GM18507 (cell line): ENCODE measurements at regions not wholly inside any gene's neighbourhood (a gene's known extent, or its start where the extent isn't known, plus 50 kb on each side); places are given as distances from the start of the nearest gene placed in this dataset.
"Not testable (repeated sequence)": the region's sequence is repeated elsewhere in the genome, so short reads cannot be mapped to it uniquely, and the experiment has no call there.

ENCODE experiments used
- DNase-seq: peaks from one replicate; pipeline ENCODE4 v3.0.0; 2011; ENCODE audit warnings: low read depth; ENCODE audit not compliant: insufficient read length; ENCODE audit errors: extremely low spot score
- FAIRE-seq: peaks from 2 replicates; lab custom pipeline; 2011; peaks lifted over from hg19 to GRCh38; lab: Jason Lieb, UNC

DNA sequence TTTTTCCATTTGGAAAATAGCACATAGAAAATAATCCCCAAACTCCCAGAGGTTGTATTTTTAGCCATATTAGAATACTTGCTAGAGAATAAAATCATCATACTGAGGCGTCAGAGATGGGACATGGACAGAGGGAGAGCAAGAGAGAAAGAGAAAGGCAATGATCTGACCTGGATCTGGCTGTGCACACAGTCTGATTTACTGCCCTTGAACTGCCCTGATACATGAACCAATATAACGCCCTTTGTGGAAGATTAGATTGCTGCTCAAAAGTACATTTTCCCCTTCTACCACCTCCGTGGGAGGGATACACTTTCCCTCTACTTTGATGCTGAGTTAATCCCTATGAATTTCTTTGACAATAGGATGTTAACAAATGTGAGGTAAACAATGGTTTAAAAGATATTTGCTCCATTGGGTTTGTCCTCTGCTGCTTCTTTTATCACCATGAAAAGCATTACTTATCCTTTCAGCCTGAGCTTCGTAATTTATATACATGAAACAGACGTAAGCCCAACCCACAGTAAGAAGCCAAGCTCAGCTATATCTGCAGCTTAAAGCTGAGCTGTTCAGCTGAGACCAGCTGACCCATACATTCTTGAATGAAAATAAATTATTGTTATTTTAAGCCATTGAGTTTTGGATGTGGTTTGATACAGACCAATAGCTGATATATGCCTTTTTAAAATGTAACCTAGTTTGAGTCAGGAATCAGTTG is 1664.6 kb upstream of the CELF4 start:
- no peak for FAIRE-seq
- no peak for DNase-seq

DNA sequence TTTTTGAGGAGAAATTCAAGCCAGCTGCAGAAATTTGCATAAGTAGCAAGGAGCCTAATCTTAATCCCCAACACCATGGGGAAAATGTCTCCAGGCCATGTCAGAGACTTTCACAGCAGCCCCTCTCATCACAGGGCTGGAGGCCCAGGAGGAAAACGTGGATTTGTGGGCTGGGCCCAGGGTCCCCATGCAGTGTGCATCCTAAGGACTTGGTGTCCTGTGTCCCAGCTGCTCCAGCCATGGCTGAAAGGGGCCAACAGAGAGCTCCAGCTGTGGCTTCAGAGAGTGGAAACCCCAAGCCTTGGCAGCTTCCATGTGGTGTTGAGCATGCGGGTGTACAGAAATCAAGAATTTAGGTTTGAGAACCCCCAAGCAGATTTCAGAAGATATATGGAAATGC is 1662.2 kb upstream of the CELF4 start:
- DNase-seq, FAIRE-seq: not testable (repeated sequence)

DNA sequence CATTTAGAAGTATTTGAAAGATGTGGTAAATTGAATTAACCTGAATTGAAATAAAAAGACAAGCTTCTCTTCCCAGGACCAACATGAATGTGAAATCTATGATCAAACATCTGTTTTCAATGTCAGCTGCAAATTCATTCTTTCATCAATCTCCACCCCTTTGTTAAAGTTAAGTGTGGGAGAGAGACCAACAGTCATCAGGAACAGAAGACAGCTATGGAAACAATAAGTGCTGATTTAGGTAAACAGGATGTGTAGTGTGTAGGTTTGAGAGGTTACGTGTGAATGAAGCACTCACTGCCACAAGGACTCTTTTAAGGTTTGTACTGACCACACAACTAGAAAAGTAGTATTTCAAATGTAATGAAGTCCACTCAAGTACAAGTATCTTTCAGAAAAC is 1659.8 kb upstream of the CELF4 start:
- no peak for DNase-seq
- no peak for FAIRE-seq

DNA sequence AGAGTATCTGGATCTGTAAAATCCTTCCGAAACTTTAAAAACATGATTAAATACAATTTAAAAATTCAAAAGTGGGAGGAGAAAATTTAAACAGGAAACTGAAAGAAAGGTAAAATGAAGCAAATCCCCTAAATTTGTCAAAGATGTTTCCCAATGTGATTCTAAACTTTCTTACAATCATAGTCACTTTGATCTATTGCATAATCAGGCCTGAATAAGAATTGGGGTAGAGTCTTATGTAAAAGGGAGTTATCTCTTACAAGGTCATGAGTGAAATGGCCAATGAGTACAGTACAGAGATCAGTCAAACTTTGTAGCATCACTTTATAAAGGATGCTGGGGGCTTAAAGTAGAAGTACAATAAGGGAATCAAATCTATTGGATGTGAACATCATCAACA is 1657.7 kb upstream of the CELF4 start:
- no peak for FAIRE-seq
- no peak for DNase-seq

DNA sequence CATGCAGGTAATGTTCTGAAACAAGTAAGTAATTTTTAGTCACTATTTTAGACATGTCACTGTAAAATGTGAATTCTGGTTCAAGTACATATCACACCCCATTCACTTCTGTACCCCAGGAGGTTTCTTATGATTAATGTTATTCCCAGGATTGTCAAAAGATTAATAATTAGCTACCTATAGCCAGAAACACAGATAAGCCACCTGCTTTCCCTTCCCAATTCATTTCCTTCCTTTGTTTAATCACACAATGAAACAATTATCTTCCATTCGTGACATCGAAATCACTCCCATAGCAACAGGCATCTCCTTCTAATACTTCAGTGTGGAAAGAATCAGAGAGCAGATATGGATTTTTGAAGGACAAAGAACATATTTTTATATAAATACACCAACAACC is 1650.3 kb upstream of the CELF4 start:
- FAIRE-seq (no peak), DNase-seq (no peak)

DNA sequence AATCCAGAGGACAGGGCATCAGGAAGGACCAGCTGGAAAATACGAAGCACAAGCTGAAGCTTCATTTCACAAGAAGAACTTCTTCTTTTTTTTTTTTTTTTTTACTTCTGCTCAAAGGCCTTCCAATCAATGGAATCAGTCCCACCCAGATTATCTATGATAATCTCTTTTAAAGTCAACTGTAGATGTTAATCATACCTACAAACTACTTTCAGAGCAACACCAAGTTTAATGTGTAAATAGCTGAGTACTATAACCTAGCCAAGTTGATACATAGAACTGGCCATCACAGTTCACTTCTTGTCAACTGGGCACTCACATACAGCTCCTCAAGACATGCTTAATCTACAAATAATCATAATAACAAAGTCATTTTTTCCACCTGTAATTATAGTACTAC is 1645.9 kb upstream of the CELF4 start:
- FAIRE-seq: no peak

DNA sequence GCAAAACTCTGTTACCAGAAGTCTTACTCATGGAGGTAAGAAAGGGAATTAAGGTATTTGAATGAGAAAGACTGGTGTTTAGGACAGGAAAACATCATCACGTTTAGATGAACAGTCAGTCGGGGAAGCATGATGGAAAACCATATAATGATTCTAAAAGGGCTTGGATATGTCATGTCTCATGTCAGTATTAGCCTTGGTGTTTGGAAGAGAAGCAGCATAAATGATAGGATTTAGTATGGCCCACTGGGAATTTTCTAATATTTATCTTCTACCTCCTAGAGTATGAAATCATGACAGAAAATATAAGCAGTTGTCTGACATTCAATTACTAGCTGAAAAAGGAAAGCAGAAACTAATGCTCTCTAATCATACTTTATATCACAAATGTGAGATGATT is 1643.6 kb upstream of the CELF4 start:
- DNase-seq (no peak), FAIRE-seq (no peak)

More for the DNA sequence above, 1645.9 kb upstream of the CELF4 start:
- DNase-seq: no peak

DNA sequence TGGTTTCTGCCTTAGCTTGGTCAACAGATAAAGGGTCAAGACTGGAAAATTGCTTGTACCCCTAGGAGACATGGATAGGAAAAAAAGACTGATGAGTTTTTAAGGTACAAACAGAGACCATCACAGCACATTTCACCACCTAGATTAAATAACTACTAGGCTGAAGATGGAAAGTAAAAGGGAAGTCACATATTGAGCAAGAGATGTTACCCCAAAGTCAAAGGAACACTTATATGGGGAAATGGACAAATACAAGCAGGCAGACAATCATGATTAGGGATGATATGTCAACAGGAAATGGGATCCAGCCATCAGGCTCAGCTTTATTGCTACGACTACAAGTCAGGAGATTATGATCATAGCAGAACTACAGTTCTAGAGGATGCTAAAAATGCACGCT is 1643.1 kb upstream of the CELF4 start:
- FAIRE-seq: no peak
- DNase-seq: no peak

DNA sequence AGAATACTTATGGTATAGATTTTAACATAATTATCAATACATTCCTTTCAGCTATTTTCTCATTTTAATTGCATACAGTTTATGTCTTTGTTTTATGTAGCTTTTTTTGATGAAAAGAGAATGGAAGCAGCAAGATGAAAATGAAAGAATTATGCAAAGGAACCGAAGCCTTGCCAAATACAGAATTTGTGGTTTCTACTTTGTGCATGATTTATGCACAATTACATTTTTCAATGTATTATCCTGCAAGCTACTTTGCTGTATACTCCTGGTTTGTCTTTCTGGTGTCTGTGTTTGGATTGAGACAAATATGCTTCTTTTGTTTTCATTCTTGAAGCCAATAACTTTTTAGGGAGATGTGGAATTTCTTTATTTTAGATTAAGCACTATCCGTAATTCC is 1642.6 kb upstream of the CELF4 start:
- FAIRE-seq: no peak
- no peak for DNase-seq

DNA sequence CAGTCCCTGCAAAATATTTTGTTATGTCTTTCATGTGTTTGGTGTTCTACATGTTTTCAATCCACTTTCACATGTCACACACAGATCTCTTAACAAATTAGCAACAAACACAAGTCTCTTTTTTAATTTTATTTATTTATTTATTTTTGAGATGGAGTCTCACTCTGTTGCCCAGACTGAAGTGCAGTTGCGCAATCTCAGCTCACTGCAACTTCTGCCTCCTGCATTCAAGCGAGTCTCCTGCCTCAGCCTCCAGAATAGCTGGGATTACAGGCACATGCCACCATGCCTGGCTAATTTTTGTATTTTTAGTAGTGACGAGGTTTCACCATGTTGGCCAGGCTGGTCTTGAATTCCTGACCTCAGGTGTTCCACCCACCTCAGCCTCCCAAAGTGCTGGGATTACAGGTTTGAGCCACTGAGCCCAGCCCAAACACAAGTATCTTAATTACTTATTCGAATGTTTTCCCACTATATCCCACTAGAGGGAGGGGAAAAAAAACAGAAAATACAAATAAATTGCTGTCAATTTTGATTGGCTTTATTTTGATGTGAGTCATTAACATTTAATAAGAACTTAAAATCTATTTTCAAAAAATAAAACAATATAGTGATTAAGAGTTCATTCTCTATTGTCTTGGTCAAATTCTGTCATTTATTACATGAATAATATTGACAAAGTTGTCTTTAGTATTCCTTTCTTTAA is 1641.0 kb upstream of the CELF4 start:
- not testable (repeated sequence) for DNase-seq, FAIRE-seq

DNA sequence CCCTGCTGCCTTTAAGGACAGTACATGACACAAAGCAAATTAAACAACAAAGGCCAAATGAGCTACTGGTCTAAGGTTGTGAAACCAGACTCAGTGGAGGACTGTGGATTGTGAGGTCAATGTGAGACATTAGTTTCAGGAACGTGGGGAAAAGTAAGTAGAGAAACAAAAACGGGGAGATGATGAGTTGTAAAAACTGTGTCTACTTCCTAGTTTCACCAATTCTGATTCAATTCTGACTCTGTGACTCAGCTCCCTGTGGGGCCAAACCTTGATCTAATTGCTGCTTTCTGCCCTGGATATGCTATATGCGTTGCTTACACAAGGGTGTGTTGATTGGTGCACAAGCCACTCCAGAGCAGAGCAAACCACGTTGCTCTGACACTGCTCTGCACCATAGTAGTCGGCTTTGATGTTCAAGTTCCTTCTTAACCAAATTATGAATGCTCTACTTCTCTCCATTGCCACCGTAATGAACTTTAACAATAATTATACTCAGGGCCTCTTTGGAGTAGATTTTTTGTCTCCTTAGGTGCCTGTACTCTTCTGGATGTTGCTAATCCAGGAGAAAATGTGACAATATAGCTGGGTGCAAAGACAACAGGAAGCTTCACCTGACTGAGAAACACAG is 1640.1 kb upstream of the CELF4 start:
- FAIRE-seq (no peak), DNase-seq (no peak)

DNA sequence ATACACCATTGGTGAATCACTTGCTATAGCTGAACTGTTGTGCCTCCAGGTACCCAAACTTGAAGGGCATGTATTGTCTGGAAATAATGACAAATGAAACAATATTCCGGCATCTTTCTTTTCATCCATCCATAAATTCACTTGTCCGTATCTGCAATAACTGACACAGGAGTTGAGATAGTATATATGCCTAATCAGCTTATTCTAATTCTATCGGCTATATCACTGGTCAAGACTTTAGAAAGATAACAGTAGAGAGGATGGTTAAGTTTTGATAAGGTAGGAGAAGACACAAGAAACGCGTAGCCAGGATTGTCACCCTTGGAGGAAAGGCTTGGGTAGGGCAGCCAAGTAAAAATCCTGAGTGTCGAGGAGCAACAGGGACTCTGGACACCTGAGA is 1634.6 kb upstream of the CELF4 start:
- FAIRE-seq: no peak
- no peak for DNase-seq

DNA sequence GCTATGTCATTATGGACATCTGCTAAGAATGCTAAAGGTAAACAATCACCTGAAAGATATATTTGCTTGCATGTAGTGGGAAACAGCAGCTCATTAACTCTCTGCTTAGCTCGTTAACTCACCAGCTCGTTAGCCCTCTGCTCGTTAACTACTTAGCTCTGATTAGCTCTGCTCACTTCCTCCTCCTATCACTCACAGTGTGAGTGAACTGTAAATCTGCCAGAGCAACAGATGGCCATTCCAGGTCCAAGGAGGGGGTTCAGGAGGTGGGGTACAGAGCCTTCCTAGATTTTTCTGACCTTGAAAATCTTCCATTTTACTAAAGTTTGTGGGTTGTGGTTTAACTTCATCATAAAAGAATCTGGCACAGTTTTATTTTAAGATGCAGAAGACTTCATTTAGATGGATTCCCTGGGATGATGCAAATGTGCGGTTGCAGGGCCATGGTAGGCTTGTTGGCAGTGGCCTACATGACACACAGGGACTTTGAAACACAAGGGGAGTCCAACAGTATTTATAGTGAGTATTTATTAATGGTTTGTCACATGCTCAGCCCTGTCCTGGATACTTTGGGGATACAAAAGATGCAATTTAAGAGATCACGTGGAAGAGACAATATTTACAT is 1633.7 kb upstream of the CELF4 start:
- DNase-seq (no peak), FAIRE-seq (no peak)

DNA sequence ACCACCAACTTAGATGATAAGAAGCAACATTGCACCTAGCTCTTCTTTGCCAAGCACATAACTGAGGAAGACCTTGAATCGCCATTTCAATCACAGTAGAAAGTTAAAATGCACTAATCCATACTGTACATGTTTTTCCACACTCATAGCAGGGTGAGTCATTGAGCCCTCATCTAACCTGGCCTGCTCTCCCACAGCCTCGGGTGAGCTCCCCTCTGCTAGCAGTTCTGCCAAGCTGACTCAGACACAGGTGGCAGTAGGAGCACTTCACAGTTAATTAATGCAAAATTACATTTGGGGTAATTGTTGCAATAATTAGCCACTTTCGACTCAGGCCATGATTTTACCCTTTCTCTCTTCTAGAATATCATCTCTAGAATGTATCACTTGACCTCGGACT is 1632.8 kb upstream of the CELF4 start:
- FAIRE-seq (no peak), DNase-seq (no peak)

DNA sequence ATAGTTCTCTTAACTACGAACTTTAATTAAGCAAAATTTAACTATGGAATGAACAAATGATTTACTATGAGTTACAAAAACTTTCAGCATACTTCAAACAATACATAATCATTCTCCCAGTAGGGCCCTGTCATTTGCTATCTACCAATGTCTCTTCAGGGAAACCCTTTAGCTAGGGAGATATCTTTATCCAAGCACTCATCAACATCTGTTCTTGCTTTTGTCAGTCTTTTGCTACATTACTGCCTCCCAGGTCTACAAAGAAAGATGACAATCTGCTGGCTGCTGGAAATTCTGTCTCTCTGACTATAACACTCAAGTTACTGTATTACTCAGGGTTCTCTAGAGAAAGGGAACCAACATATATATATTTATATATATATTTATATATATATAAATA is 1626.3 kb upstream of the CELF4 start:
- DNase-seq: no peak
- FAIRE-seq: no peak

DNA sequence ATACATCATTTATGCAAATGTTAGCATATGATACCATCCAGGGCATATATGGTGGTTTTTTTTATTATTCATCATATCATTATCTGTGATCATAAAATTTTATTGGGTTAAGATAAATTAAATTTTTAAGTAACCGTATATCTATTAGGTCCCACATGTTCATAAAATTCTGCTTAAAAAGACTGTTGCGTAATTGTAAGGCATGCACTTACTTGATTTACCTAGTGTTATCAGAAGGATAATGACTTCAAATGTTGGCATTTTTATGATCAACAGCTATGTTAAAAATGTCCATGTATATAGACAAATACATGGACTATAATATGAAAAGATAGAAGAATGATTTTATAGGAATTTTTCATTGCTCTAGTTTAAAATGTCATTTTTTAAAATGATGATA is 1625.5 kb upstream of the CELF4 start:
- FAIRE-seq: no peak
- no peak for DNase-seq

DNA sequence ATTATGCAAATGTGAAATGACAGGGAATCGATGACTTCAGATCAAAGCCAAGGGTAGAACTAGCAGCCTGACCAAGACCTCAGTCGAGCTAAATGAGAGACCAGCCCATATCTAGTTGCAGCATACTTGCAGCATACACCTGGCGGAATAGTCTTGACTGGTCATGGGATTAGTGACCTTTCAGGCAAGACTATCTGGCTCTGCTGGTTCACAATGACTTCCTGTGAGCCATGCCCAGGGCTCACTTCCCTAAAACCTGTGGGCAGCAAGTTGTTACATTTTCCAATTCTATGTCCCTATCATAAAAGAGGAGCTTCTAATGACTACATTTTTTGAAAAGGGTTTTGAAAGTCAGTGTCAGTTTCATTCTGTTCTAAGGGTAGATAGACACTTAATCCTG is 1624.9 kb upstream of the CELF4 start:
- DNase-seq (no peak), FAIRE-seq (no peak)

DNA sequence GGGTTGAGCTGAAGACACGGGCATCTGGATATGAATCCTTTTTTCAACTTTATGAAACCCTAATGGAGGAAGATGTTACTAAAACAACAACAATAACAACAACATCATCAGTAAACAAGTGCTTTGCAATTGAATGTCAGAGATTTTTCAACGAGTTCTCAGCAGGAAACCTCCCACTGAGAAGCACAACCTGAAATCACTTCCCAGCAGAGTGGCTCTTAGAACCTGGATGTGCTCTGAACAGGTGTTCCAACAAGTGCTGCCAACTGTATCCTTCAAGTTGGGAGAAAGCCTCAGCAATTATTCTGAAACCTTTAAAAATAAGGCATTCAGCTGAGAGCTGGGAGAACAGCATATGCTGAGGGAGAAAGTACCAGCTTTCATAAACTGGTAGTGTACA is 1622.7 kb upstream of the CELF4 start:
- DNase-seq: no peak
- no peak for FAIRE-seq

DNA sequence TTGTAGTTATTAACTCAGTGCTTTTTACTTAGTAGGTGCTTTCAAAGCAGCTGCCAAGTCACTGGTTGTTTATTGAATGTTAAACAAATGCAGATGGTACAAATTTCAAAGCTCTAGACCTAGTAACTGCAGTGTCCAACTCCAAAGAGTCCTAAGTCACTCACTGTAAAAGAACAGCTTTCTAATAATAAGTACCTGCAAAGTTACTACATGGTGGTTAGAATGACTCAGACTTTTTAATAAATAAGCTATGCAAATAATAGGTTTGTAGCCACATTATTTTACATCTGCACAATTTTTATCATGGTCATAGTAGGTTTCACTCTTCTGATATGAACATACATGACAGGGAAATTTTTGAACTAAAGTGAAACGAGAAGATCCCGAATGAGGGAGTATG is 1620.4 kb upstream of the CELF4 start:
- DNase-seq: no peak
- FAIRE-seq: no peak

DNA sequence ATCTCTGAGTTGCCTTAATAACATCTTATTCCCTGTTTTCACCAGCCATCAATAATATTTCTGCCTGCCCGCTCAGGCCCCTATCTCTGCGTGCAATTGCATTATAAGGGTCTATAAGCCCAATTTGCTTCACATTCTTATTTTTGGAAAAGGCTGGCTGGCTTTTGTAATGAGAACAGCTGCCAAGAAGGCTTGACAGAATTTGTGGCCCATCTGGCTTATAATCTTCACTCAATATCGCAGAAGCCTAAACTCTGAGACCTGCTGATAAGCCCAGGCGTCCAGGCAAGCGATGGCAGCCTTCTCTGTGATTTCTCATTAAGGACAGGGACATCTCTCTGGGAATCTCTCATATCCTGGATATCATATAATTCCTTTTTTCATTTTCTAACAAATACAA is 1618.6 kb upstream of the CELF4 start:
- DNase-seq: no peak
- FAIRE-seq: no peak

DNA sequence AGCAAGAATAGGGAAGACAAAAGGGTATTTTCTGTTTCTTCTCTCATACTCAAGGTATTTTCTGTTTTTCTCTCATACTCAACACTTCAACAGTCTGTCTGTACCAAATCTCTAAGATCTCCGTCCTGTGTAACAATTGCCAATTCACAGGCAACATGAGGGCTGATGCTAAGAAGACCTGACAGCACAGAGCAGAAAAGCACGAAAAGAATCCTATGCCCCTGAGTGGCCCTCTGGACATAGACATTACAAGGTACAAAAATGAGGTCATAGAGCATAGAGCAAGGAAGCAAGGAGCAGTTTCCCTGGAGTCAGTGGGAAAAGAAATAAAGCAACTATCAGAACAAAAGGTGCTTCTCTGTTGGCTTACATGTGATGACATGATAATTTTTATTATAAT is 1612.6 kb upstream of the CELF4 start:
- no peak for FAIRE-seq
- DNase-seq: no peak
